Colon (tissue), 2 donors: ENCODE measurements at regions not wholly inside any gene's neighbourhood (a gene's known extent, or its start where the extent isn't known, plus 50 kb on each side); places are given as distances from the start of the nearest gene placed in this dataset.
"Not testable (repeated sequence)": the region's sequence is repeated elsewhere in the genome, so short reads cannot be mapped to it uniquely, and the experiment has no call there.

Source experiments
- FAIRE-seq: peaks from 2 replicates; lab custom pipeline; 2012; peaks lifted over from hg19 to GRCh38; lab: Jason Lieb, UNC
- donor health status: control.
- donor health status: control.

- FAIRE-seq: no peak
Observed at GRCh38 chr14:34090451-34090850, 139.6 kb upstream of the EGLN3 start.

DNA sequence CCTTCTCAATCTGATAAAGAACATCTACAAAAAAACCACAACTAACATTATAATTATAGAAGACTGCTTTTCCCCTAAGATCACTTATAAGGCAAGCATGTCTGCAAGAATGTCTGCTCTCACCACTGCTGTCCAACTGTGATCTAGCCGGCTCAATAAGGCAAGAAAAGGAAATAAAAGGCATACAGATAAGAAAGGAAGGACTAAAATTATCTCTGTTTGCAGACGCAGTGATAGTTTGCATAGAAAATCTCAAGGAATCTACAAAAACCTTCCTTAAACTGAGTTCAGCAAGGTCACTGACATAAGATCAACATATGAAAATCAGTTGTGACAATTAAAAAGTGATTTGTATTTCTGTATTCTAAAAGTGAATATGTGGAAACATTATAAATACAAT is 138.0 kb upstream of the EGLN3 start:
- FAIRE-seq: no peak

DNA sequence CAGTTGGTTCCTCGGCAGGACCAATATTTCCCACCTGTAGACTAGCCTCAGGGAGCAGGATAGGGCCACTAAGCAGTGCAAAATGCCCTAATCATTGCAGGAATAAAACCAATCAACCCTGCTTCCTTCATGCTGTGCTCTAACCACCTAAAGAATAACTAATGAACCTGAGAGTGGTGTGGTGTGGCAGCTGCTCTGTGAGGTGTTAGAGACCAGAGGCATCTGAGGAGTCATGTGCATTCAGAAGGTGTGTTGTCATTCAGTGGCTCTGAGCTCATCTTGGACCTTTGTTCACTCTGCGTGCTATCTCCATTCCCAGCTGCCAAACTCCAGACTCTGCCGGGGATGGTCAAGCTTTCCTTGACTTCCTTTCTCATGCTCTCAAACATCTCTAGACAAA is 136.7 kb upstream of the EGLN3 start:
- FAIRE-seq: no peak

DNA sequence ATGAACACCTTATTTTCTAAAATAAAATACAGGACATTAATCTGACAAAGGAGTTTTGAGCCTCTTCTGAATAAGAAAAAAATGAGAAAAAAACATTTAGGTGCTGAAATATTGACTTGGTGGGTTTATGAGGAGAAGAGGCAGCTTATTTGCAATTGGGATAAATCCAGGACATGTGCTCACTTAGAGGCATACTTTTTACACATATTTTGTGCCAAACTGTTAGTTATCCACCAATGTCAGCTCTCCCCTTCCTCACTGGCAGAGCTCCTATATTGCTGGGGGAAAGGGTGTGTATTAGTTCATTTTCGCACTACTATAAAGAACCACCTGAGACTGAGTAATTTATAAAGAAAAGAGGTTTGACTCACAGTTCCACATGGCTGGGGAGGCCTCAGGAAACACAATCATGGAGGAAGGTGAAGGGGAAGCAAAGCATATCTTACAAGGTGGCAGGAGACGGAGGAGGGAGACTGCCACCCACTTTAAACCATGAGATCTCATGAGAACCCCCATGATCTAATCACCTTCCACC is 135.4 kb upstream of the EGLN3 start:
- FAIRE-seq: no peak

DNA sequence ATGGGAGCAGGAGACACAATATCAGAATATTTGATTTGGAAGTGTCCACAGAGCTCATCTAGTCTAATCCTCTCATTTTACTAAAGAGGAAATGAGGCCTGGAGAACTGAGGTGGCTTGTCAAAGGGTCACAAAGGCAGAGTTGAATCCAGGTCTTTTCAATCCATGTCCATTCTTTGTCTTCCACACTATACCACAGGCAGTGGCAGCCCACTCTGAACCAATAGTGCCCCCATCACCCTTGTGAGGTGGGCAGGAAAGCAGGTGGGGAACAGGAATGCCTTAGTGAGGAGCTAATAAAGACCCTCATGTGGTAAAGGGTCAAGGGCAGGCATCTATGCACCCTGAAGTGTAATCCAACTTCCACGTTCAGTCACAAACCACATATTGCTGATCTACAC is 134.8 kb upstream of the EGLN3 start:
- FAIRE-seq: no peak

DNA sequence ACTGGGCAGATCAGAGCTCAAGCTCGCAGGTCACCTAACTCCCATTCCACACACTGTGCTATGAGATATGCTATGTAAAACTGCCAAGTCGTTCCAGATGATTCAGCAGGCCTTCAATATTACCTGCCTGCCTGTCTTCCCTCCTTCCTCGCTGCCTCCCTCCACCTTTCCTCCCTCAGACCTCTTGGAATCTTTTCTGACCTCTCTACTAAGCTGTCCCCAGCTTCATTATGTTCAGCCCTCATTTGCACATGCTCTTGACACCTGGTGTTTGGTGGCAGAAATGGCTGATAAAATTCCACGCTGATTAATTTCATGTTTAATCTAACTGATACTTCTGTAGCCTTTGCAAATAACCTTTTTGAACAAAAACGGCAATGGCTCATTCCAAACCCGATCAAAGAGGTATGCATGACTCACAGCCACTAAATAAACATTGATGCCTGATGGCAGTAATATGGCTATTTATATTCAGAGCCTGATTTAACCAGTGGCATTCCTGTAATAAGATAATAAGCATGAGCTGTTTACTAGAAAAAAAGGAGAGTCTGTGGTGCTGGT is 130.8 kb upstream of the EGLN3 start:
- FAIRE-seq: no peak

DNA sequence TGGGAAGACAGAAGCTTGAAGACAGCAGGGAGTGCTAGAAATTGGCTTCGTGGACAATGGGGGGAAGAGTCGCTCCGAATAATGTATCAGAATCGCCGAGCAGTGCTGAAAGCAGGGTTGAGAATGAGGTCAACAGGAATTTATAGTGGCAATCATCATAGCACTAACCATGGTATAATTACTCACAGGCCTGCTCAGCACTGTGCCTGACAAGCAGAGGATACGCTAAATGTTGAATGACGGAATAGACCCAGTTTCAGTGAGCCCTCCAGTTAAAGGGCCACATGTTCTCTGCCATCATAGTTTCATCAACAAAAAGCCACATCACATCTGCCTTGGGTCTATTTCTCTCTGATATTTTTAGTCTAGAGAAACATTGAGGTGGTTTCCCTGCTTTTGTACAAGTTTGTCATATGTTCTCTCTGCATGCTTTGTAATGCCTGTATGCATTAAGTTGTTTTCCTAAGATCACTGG is 130.3 kb upstream of the EGLN3 start:
- FAIRE-seq: no peak

- not testable (repeated sequence) for FAIRE-seq
Observed at GRCh38 chr14:34079643-34080042, 128.8 kb upstream of the EGLN3 start.

- FAIRE-seq: no peak
Observed at GRCh38 chr14:34078117-34078743, 127.4 kb upstream of the EGLN3 start.

- no peak for FAIRE-seq
Observed at GRCh38 chr14:34075826-34076225, 125.0 kb upstream of the EGLN3 start.

- no peak for FAIRE-seq
Observed at GRCh38 chr14:34075042-34075744, 124.3 kb upstream of the EGLN3 start.

DNA sequence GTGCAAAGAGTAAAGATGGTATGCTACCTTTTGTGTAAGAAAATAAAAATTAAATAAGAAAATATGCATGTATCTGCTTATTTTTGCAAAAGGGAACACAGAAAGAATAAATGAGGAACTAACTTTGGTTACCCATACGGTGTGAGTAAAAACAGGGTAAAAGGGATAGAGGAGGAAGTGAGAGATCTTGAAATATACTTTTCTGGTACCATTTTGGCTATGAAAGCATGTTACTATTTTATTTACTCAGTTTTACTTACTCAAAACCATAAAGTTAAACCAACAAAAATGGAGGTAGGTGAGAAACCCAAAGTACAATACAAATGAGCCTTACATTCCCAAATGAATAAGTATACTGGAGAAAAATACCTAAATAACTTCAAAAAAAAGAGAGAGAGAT is 122.0 kb upstream of the EGLN3 start:
- no peak for FAIRE-seq

DNA sequence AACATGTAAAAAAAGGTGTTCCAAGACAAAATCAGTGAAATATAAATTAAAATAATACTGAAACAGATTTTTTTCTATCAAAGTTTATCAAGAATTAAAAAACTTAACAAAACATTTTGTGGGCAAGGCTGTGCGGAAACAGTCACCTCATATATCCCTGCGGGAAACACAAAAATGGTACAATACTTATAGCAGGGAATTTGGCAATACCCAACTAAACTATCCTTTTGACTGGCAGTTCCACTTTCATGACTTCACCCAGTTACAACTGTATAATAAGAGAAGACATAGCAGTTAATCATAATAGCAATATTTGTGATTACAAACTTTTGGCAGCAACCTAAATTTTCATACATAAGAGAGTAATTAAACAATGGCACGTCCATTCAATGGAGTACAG is 121.5 kb upstream of the EGLN3 start:
- FAIRE-seq: no peak

- FAIRE-seq: no peak
Observed at GRCh38 chr14:34070917-34071407, 120.1 kb upstream of the EGLN3 start.

GRCh38 chr14:34069854-34070582 is 119.1 kb upstream of the EGLN3 start:
- FAIRE-seq: no peak

DNA sequence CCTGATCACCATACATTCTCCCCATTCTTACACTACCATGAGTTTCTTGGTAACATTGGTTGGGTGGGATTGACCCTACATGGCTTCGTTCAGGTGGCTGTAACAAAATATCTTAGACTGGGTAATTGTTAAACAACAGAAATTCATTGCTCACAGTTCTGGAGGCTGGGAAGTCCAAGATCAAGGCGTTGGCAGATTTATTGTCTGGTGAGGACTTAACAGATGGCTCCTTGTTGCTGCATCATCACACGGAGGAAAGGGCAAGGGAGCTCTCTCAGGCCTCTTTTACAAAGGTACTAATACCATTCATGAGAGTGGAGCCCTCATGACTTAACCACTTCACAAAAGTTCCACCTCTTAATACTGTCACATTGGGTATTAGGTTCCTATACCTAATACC is 116.7 kb upstream of the EGLN3 start:
- no peak for FAIRE-seq

DNA sequence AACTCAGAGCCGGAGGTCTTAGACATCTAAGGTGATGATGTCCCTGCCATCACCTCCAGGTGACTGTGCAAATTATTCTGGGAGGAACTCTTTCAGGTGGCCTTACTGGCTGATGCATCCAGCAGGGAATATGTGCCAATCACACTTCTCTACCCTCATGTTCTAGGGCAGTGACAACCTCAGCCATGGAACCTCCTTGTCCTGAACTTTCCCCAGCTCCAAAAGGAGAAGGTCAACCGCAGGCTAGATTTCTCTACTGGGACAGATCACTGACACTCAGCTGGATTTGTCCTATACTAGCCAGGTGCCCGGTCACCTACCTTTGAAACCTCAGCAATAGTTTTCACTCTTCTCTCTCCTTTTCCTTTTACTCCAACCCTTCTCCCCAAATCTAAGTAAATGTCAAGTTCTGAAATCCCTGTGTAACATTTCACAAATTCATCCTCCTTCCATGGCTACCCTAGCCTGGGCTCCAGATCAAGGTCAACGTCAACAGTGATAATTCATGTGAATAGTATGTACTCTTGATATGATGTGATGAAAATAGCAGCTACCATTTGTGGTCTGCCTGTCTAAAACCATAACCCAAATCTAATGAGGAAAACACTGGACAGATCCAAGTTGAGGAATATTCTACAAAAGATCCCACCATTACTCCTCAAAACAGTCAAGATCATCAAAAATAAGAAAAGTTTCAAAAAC is 115.0 kb upstream of the EGLN3 start:
- FAIRE-seq: no peak

- FAIRE-seq: no peak
Observed at GRCh38 chr14:34065236-34065635, 114.4 kb upstream of the EGLN3 start.

DNA sequence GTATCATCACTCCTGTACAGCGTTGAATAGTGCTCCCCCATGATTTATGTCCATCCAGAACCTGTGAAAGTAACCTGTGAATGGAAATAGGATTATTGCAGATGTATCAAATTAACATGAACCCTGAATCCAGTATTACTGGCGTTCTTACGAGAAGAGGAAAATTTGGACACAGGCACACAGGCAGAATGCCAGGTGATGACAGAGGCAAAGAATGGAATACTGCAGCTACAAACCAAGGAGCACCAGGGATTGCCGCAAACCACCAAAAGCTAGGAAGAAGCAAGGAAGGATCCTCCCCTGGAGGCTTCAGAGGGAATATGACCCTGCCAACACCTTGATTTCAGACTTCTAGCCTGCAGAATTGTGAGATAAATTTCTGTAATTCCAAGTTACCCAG is 113.5 kb upstream of the EGLN3 start:
- no peak for FAIRE-seq

- FAIRE-seq: no peak
Observed at GRCh38 chr14:34063470-34064164, 112.7 kb upstream of the EGLN3 start.

- FAIRE-seq: no peak
Observed at GRCh38 chr14:34063042-34063441, 112.2 kb upstream of the EGLN3 start.
